Loucy (cell line): ENCODE measurements at regions not wholly inside any gene's neighbourhood (a gene's known extent, or its start where the extent isn't known, plus 50 kb on each side); places are given as distances from the start of the nearest gene placed in this dataset.

Experiments used
- H2AFZ ChIP-seq: fragments of 200-600 bp; sonication (generic); 2 replicates; pipeline ENCODE4 v1.6.0; 2016; ENCODE audit warnings: antibody characterized with exemption, mild to moderate bottlenecking, low read length, moderate library complexity
- H3F3A ChIP-seq: fragments of 200-600 bp; 2 replicates; pipeline ENCODE4 v1.6.0; 2016; ENCODE audit warnings: antibody characterized with exemption, low read depth, mild to moderate bottlenecking
- H3K27me3 ChIP-seq: fragments of 200-600 bp; sonication (generic); 2 replicates; pipeline ENCODE4 v1.6.1; 2014; ENCODE audit warnings: low read length, mild to moderate bottlenecking; ENCODE audit not compliant: insufficient read depth, poor library complexity, severe bottlenecking
- H3K36me3 ChIP-seq: fragments of 200-600 bp; sonication (generic); 2 replicates; pipeline ENCODE4 v1.6.1; 2016; ENCODE audit warnings: low read length; ENCODE audit not compliant: insufficient read depth
- H3K4me1 ChIP-seq: fragments of 200-600 bp; sonication (generic); 2 replicates; pipeline ENCODE4 v1.5.1; 2014; ENCODE audit warnings: low read length, mild to moderate bottlenecking; ENCODE audit not compliant: insufficient read depth, poor library complexity, severe bottlenecking
- H3K4me2 ChIP-seq: fragments of 200-600 bp; sonication (generic); 2 replicates; pipeline ENCODE4 v1.6.0; 2014; ENCODE audit warnings: antibody characterized with exemption, low read length, low read depth, mild to moderate bottlenecking; ENCODE audit not compliant: poor library complexity, severe bottlenecking
- H3K4me3 ChIP-seq: fragments of 200-600 bp; sonication (generic); 2 replicates; pipeline ENCODE4 v1.5.1; 2014; ENCODE audit warnings: low read length, mild to moderate bottlenecking, mixed read lengths; ENCODE audit not compliant: poor library complexity, severe bottlenecking
- H3K79me2 ChIP-seq: fragments of 200-600 bp; sonication (generic); 2 replicates; pipeline ENCODE4 v1.6.1; 2014; ENCODE audit warnings: low read length; ENCODE audit not compliant: insufficient read depth
- H3K9ac ChIP-seq: fragments of 200-600 bp; sonication (generic); 2 replicates; pipeline ENCODE4 v1.6.0; 2014; ENCODE audit warnings: mild to moderate bottlenecking, low read depth, low read length, moderate library complexity; ENCODE audit not compliant: poor library complexity, severe bottlenecking
- H3K9me2 ChIP-seq: fragments of 200-600 bp; sonication (generic); replicated peaks from 2 replicates; pipeline ENCODE4 v1.6.1; 2016; ENCODE audit warnings: low read depth, low read length, mixed read lengths
- H3K9me3 ChIP-seq: fragments of 200-600 bp; sonication (generic); 2 replicates; pipeline ENCODE4 v1.6.1; 2014; ENCODE audit warnings: mild to moderate bottlenecking, antibody characterized with exemption, low read length, low read depth; ENCODE audit not compliant: insufficient read depth
- H4K20me1 ChIP-seq: fragments of 200-600 bp; sonication (generic); 2 replicates; pipeline ENCODE4 v1.6.0; 2014; ENCODE audit warnings: antibody characterized with exemption, low read length, mild to moderate bottlenecking; ENCODE audit not compliant: insufficient read depth, poor library complexity, severe bottlenecking
- EZH2phosphoT487 ChIP-seq: fragments of 200-600 bp; IDR thresholded peaks from 2 replicates; pipeline ENCODE4 v1.6.1; 2018; ENCODE audit warnings: antibody characterized with exemption, mild to moderate bottlenecking, moderate library complexity, borderline replicate concordance
- TF ChIP-seq, protein P1 (sequence below): fragments of 200-600 bp; sonication (generic); conservative IDR thresholded peaks from 2 replicates; pipeline ENCODE4 v1.5.1; 2014; ENCODE audit warnings: mild to moderate bottlenecking, antibody characterized with exemption, low read length

DNA sequence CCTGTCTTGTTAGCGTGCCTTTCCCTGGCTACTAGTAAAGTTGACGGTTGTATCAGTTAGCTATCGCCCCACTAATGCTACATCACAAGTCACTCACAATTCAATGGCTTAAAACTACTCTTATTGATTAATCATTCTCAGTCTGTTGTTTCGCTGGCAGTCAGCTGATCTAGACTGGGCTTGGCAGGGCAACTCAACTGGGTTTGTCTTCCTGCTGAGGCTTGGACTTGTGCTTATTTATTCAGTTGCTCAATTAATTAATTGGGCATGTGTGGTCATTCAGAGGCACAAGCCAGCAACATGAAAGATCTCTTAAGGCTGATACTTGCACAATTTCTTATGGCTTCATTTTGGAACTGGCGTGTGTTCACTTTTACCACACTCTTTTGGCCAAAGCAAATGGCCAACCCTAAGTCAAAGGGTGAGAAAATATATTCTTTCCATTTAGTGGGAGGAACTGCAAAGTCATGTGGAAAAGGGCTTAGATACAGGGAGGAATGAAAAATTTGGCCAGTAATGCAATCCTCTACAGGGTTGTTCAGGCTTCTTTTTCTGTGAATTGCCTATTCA is 333.5 kb downstream of the GPR37 start:
- H3K4me2 ChIP-seq = no peak overlapping the region
- H3K9me3 ChIP-seq = no peaks in the 10 kb centered on the region
- no peak overlapping the region for H3K4me3 ChIP-seq
- no peaks in the 10 kb centered on the region for H3K27me3 ChIP-seq
- no peak overlapping the region for H3K9ac ChIP-seq
- no peaks in the 10 kb centered on the region for H3F3A ChIP-seq
- H3K9me2 ChIP-seq = no peaks in the 10 kb centered on the region
- H3K36me3 ChIP-seq = no peaks in the 10 kb centered on the region
- no peaks in the 10 kb centered on the region for H4K20me1 ChIP-seq
- H2AFZ ChIP-seq = no peak overlapping the region
- no peak for TF ChIP-seq EZH2phosphoT487
- TF ChIP-seq, protein P1, sequence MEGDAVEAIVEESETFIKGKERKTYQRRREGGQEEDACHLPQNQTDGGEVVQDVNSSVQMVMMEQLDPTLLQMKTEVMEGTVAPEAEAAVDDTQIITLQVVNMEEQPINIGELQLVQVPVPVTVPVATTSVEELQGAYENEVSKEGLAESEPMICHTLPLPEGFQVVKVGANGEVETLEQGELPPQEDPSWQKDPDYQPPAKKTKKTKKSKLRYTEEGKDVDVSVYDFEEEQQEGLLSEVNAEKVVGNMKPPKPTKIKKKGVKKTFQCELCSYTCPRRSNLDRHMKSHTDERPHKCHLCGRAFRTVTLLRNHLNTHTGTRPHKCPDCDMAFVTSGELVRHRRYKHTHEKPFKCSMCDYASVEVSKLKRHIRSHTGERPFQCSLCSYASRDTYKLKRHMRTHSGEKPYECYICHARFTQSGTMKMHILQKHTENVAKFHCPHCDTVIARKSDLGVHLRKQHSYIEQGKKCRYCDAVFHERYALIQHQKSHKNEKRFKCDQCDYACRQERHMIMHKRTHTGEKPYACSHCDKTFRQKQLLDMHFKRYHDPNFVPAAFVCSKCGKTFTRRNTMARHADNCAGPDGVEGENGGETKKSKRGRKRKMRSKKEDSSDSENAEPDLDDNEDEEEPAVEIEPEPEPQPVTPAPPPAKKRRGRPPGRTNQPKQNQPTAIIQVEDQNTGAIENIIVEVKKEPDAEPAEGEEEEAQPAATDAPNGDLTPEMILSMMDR = no peak
- H3K79me2 ChIP-seq = no peaks in the 10 kb centered on the region
- no peaks in the 10 kb centered on the region for H3K4me1 ChIP-seq

DNA sequence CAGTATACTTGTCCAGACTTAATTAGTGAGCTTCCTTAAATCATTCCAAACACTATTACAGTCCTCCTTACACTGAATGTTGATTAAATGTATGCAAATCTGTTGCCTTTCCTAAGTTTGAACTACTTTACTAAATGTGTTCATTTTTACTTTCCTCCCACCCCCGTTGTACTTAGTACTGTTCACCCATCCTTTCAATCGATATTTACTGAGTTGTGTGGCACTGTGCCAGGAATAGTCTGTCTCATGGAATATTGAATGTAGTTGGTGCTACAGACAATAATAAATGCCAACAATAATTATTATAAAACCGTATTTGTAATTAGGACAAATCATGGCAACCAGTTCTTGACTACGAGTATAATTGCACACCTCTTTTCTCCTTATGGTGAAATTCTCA is 335.7 kb downstream of the GPR37 start:
- no peak for TF ChIP-seq EZH2phosphoT487
- TF ChIP-seq, protein P1 = no peak
- no peaks in the 10 kb centered on the region for H3F3A ChIP-seq
- H3K9me3 ChIP-seq = no peaks in the 10 kb centered on the region

DNA sequence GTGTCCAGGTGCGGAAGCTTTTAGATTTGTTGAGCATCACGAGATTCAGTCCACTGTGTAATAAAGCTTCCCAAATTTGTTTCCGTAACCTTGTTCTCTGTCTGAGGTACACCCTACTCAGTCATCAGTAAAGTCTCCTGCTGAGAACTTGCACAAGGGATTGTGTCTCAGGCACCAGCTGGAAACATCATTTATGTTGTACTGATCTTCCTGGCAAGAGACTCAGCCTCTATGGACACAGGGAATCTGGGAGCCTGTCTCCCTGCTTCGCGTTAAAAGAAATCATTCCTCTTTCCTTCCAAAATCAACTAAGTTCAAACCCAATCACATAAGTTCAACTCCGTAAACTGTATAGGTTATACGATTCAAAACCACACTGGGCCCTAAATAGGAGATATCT is 336.8 kb downstream of the GPR37 start:
- H3K27me3 ChIP-seq = no peaks in the 10 kb centered on the region
- no peak overlapping the region for H3K4me2 ChIP-seq
- H3K9me3 ChIP-seq = no peaks in the 10 kb centered on the region
- TF ChIP-seq EZH2phosphoT487 = no peak
- TF ChIP-seq, protein P1 = no peak
- no peaks in the 10 kb centered on the region for H3K9me2 ChIP-seq
- no peaks in the 10 kb centered on the region for H3F3A ChIP-seq
- H3K79me2 ChIP-seq = no peaks in the 10 kb centered on the region
- no peaks in the 10 kb centered on the region for H4K20me1 ChIP-seq
- H3K36me3 ChIP-seq = no peaks in the 10 kb centered on the region
- H3K4me1 ChIP-seq = no peaks in the 10 kb centered on the region
- no peak overlapping the region for H2AFZ ChIP-seq
- H3K9ac ChIP-seq = no peak overlapping the region
- H3K4me3 ChIP-seq = no peak overlapping the region

More for the DNA sequence above, 335.7 kb downstream of the GPR37 start:
- Histone ChIP-seq H3K27me3 (no peaks in the 10 kb centered on the region), H4K20me1 (no peaks in the 10 kb centered on the region), H3K4me2 (no peak overlapping the region), H3K4me1 (no peaks in the 10 kb centered on the region), H3K36me3 (no peaks in the 10 kb centered on the region), H3K9ac (no peak overlapping the region), H2AFZ (no peak overlapping the region), H3K4me3 (no peak overlapping the region), H3K9me2 (no peaks in the 10 kb centered on the region), H3K79me2 (no peaks in the 10 kb centered on the region)
